NCI-H1436 (cell line): ENCODE measurements at regions not wholly inside any gene's neighbourhood (a gene's known extent, or its start where the extent isn't known, plus 50 kb on each side); places are given as distances from the start of the nearest gene placed in this dataset.

ENCODE experiments used
- DNase-seq: peaks from one replicate; lab custom pipeline; 2025; lab: John Stamatoyannopoulos, UW

DNA sequence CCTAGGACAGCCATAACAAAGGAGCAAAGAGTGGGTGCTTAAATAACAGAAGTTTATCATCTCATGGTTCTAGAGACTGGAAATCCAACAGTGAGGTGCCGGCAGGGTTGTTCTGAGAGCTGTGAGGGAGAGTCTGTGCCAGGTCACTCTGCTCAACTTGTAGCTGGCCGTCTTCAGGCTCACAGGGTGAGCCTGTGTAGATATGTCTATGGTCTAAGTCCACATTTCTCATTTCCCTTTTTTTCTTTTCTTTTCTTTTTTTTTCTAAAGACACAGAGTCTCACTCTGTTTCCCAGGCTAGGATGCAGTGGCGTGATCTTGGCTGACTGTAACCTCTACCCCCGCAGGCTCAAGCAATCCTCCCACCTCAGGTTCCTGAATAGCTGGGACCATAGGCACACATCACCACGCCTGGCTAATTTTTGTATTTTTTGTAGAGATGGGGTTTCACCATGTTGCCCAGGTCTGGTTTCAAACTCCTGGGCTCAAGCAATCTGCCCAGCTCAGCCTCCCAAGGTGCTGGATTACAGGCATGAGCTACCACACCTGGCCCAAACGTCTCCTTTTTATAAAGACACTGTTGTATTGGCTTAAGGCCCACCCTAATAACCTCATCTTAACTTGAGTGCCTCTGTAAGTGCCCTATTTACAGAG is 142.2 kb downstream of the SP3 start:
- no peak for DNase-seq

- DNase-seq: no peak
These were observed 141.6 kb downstream of the SP3 start for GRCh38 chr2:173823543-173823939.

DNA sequence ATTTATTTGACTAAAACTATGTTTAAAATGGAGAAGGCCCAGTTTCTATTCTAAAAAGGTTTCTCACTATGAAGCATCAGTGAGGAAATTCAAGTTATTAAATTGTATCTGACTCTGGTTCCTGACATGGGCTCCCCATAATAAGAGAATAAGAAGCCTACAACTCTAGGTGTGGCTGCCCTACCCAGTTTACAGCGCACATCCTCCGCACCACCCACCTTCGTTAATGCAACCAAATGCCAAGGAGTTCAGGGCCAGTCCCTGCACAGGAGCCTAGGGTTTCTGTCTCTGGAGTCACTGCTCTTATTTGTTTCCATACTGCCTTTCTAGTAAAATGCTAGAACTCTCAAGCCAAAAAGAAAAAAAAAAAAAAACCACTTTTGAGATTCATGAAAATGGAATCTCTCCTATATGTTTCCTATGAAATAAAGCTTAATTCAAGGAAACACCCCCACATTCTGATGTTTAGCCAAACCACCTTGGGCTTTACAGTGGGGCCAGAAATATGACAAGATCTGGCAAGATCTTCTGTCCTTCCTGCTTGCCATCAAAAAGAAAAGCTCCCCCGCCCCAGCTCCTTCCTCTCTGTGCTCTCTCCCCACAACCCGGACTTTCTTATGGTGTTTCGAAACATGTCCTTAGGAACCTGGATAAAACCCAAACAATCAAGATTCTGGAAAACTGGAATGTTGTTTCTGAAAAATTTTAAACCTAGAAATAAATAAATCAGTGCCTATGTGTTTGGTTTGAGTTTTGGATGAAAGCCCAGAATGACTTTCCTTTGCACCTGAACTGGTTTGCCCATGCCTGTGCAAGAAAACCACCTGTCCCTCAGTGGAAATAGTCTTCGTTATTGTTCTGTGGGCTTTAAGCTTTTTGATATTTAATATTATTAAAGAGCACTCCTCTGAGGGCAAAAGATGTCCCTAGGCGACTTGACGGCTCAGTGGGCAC is 136.7 kb downstream of the SP3 start:
- no peak for DNase-seq

GRCh38 chr2:173829727-173830126 is 135.4 kb downstream of the SP3 start:
- DNase-seq: no peak

GRCh38 chr2:173830170-173830569 is 135.0 kb downstream of the SP3 start:
- DNase-seq: no peak

GRCh38 chr2:173831312-173832229 is 133.6 kb downstream of the SP3 start:
- DNase-seq: no peak

DNA sequence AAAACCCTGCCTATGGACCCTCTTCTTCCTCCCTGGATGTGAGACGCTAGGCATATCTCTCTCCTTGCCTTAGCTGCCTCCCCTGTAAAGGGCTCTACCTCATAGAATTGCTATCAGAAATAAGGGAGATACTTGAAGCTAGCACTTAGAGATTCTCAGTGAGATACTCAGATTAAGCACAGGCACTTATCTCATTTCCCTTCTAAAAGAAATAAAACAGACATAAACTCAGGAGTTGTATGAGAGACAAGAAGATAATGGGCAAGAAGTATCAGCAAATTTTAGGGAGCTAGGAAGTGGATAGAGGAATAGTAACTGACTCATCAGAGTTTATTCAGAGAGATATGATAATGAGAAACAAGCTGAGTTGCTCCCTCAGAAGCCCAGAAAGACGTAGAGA is 131.0 kb downstream of the SP3 start:
- DNase-seq: no peak

- DNase-seq: no peak
These were observed 129.4 kb downstream of the SP3 start for GRCh38 chr2:173835726-173836125.

GRCh38 chr2:173841110-173841509 is 124.1 kb downstream of the SP3 start:
- no peak for DNase-seq

GRCh38 chr2:173843526-173843925 is 121.6 kb downstream of the SP3 start:
- no peak for DNase-seq

- no peak for DNase-seq
These were observed 114.0 kb downstream of the SP3 start for GRCh38 chr2:173851141-173851641.

GRCh38 chr2:173854141-173854540 is 111.0 kb downstream of the SP3 start:
- DNase-seq: no peak

DNA sequence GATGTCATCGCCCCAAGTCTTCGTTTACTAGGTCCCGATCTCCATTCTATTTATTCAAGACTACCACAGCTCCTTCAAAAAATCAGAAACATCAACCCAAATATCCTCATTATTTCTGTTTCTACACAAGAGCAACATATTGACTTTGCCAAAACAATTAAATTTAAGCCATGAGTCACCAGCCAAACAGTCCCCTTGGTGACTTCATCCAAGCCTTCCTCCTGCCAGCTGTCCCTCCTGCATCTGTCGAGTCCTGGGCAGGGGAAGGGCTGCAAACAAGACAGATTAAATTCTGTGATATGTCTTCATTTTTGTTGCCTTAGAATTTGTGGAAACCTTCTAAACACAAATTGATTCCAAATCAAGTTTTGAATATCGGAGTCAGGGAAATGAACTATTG is 110.3 kb downstream of the SP3 start:
- DNase-seq: no peak

DNA sequence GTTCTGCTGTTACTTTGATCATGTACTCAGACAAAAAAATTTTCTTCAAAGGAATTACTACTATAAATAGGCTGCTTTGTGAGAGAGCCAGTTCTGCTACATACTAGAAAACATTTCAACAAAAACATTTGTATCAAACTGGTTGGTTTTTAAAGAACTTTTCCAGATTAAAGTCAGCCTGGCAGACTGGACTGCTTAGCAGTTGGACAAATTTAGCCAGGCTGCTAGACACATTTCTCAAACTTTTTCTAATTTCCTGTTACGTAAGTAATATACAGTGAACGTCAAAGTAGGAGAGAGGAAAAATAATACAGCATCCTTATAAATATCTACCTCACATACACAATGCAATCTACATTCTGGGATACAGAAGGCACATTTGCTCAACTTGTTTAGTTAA is 109.5 kb downstream of the SP3 start:
- DNase-seq: no peak
